Glutamatergic neuron (in vitro differentiated cells): ENCODE measurements at regions not wholly inside any gene's neighbourhood (a gene's known extent, or its start where the extent isn't known, plus 50 kb on each side); places are given as distances from the start of the nearest gene placed in this dataset.

Experiments used
- DNase-seq: peaks from one replicate; pipeline ENCODE4 v3.0.0; 2022
- H3K27ac Mint-ChIP-seq: one replicate; pipeline ENCODE4 v1.8.0; 2020; ENCODE audit warnings: mild to moderate bottlenecking, mixed read lengths, inconsistent platforms; ENCODE audit not compliant: unreplicated experiment
- H3K27me3 Mint-ChIP-seq: one replicate; pipeline ENCODE4 v1.8.0; 2020; ENCODE audit warnings: mild to moderate bottlenecking, moderate library complexity, mixed read lengths, inconsistent platforms; ENCODE audit not compliant: unreplicated experiment
- H3K36me3 Mint-ChIP-seq: one replicate; pipeline ENCODE4 v1.8.0; 2020; ENCODE audit warnings: mild to moderate bottlenecking, mixed read lengths, inconsistent platforms; ENCODE audit not compliant: unreplicated experiment
- H3K4me1 Mint-ChIP-seq: one replicate; pipeline ENCODE4 v1.8.0; 2020; ENCODE audit warnings: mild to moderate bottlenecking, low read depth, mixed read lengths, inconsistent platforms; ENCODE audit not compliant: unreplicated experiment
- H3K4me3 Mint-ChIP-seq: one replicate; pipeline ENCODE4 v1.8.0; 2020; ENCODE audit warnings: mild to moderate bottlenecking, mixed read lengths, inconsistent platforms; ENCODE audit not compliant: unreplicated experiment
- H3K9me3 Mint-ChIP-seq: one replicate; pipeline ENCODE4 v1.8.0; 2020; ENCODE audit warnings: mild to moderate bottlenecking, moderate library complexity, mixed read lengths, inconsistent platforms; ENCODE audit not compliant: unreplicated experiment
- CTCF ChIP-seq: fragments of 200-600 bp; sonication (generic); IDR thresholded peaks from one replicate; pipeline ENCODE4 v1.5.0; 2021; ENCODE audit not compliant: partially characterized antibody, unreplicated experiment

- no peak for DNase-seq
- H3K9me3 Mint-ChIP-seq: no peaks in the 10 kb centered on the region
- no peak overlapping the region for H3K27ac Mint-ChIP-seq
- no peaks in the 10 kb centered on the region for H3K4me1 Mint-ChIP-seq
- H3K27me3 Mint-ChIP-seq: no peaks in the 10 kb centered on the region
- no peak overlapping the region for H3K4me3 Mint-ChIP-seq
- H3K36me3 Mint-ChIP-seq: no peaks in the 10 kb centered on the region
- no peak for TF ChIP-seq CTCF
Observed at GRCh38 chr4:31687717-31688342, 967.7 kb downstream of the PCDH7 start.

- no peaks in the 10 kb centered on the region for H3K36me3 Mint-ChIP-seq
- DNase-seq: no peak
- no peak for TF ChIP-seq CTCF
- no peak overlapping the region for H3K4me3 Mint-ChIP-seq
- no peaks in the 10 kb centered on the region for H3K9me3 Mint-ChIP-seq
- H3K4me1 Mint-ChIP-seq: no peaks in the 10 kb centered on the region
- no peak overlapping the region for H3K27ac Mint-ChIP-seq
- no peaks in the 10 kb centered on the region for H3K27me3 Mint-ChIP-seq
Observed at GRCh38 chr4:31692399-31692940, 972.3 kb downstream of the PCDH7 start.

GRCh38 chr4:31701256-31701655 lies 981.1 kb downstream of the PCDH7 start:
- H3K36me3 Mint-ChIP-seq: peaks cover 15% of the 10 kb centered on the region
- H3K4me1 Mint-ChIP-seq: peaks cover 4% of the 10 kb centered on the region
- H3K4me3 Mint-ChIP-seq: no peak overlapping the region
- H3K9me3 Mint-ChIP-seq: peaks cover 6% of the 10 kb centered on the region
- DNase-seq: no peak
- peak overlapping the region; percentile 70 for H3K27ac Mint-ChIP-seq
- TF ChIP-seq CTCF: no peak
- peaks cover 1% of the 10 kb centered on the region for H3K27me3 Mint-ChIP-seq

- no peak for DNase-seq
- peaks cover 6% of the 10 kb centered on the region for H3K9me3 Mint-ChIP-seq
- H3K27ac Mint-ChIP-seq: no peak overlapping the region
- no peak overlapping the region for H3K4me3 Mint-ChIP-seq
- H3K36me3 Mint-ChIP-seq: peaks cover 15% of the 10 kb centered on the region
- H3K27me3 Mint-ChIP-seq: peaks cover 1% of the 10 kb centered on the region
- peaks cover 4% of the 10 kb centered on the region for H3K4me1 Mint-ChIP-seq
- no peak for TF ChIP-seq CTCF
Observed at GRCh38 chr4:31702326-31702725, 982.2 kb downstream of the PCDH7 start.

GRCh38 chr4:31714238-31714637 lies 994.1 kb downstream of the PCDH7 start:
- H3K4me1 Mint-ChIP-seq: no peaks in the 10 kb centered on the region
- H3K36me3 Mint-ChIP-seq: no peaks in the 10 kb centered on the region
- TF ChIP-seq CTCF: no peak
- no peak for DNase-seq
- no peak overlapping the region for H3K27ac Mint-ChIP-seq
- no peaks in the 10 kb centered on the region for H3K9me3 Mint-ChIP-seq
- no peaks in the 10 kb centered on the region for H3K27me3 Mint-ChIP-seq
- no peak overlapping the region for H3K4me3 Mint-ChIP-seq
